ENCODE measurements at regions not wholly inside any gene's neighbourhood (a gene's known extent, or its start where the extent isn't known, plus 50 kb on each side); places are given as distances from the start of the nearest gene placed in this dataset.
"Not testable (repeated sequence)": the region's sequence is repeated elsewhere in the genome, so short reads cannot be mapped to it uniquely, and the experiment has no call there.

DNA sequence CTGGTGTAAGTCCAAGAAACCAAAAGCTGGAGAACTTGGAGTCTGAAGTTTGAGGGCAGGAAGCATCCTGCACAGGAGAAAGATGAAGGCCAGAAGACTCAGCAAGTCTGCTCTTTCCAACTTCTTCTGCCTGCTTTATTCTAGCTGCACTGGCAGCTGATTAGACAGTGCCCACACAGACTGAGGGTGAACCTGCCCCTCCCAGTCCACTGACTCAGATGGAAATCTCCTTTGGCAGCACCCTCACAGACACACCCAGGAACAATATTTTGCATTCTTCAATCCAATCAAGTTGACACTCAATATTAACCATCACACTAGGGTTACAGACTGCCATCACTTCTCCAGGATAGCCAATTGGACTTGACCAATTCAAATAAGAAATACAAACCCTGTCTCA lies 510.4 kb upstream of the SYT4 start:
- H3K4me1 Mint-ChIP-seq, H3K9me3 Mint-ChIP-seq, H3K36me3 Mint-ChIP-seq, H3K27ac Mint-ChIP-seq, H3K27me3 Mint-ChIP-seq, H3K4me3 Mint-ChIP-seq: not testable (repeated sequence)

DNA sequence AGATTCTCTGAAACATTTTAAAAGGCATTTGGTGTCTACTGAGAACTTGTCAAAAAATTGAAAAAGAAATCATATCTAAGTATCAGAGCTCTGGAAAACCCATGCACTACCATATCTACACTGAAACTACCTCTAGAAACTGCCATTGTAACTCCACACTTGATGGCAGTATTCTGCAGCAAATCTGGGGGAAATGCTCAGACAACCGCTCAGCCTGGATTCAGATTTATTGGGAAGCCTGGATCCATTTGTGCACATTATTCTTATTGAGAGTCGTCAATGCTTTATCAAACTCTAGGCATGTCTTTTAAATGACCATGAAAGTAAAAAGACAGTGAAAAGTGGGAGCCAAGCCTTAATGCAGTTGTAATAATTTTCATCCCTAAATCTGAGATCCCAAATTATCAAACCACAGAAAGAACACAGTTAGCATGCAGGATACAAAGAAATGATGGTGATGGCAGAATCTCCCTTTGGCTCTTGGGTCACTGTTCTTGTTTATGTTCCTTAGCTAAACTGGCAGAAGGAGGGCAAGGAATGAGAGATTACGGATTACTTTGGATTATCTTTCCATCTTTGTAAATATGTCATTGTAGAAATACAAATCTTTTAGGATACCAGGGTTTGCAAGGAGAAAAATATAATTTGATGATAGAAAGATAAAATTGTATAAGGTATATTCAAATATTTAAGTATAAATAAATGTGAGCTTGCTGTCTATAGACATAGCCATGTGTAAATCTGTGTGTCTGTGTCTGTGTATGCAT lies 512.1 kb upstream of the SYT4 start:
- H3K36me3 Mint-ChIP-seq: no peaks in the 10 kb centered on the region
- H3K4me1 Mint-ChIP-seq: no peaks in the 10 kb centered on the region
- no peaks in the 10 kb centered on the region for H3K27me3 Mint-ChIP-seq
- no peak overlapping the region for H3K4me3 Mint-ChIP-seq
- no peak overlapping the region for H3K27ac Mint-ChIP-seq
- peaks cover 0 to 1% (median 0%) of the 10 kb centered on the region in 3 donors for H3K9me3 Mint-ChIP-seq

DNA sequence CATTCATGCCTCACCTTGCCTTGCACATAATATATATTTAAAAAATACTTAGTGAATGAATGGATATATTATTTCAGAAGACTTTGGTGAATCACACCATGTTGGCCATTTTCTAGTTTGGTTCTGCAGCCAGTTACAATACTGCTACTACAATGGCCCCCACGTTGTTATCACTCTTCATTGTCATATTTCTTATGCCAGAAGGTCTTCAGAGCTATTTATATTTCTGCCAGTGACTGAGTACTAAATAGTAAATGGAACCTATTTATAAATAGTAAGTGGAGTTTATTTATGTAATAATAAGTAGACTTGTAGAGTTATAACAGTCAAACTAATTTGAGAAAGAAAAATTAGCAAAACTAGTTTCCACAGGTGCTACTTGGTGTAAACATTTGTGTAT lies 516.6 kb upstream of the SYT4 start:
- Mint-ChIP-seq H3K27ac (no peak overlapping the region), H3K27me3 (no peaks in the 10 kb centered on the region), H3K9me3 (peaks cover 0 to 2% (median 0%) of the 10 kb centered on the region in 3 donors), H3K4me1 (no peaks in the 10 kb centered on the region), H3K4me3 (no peak overlapping the region), H3K36me3 (no peaks in the 10 kb centered on the region)

DNA sequence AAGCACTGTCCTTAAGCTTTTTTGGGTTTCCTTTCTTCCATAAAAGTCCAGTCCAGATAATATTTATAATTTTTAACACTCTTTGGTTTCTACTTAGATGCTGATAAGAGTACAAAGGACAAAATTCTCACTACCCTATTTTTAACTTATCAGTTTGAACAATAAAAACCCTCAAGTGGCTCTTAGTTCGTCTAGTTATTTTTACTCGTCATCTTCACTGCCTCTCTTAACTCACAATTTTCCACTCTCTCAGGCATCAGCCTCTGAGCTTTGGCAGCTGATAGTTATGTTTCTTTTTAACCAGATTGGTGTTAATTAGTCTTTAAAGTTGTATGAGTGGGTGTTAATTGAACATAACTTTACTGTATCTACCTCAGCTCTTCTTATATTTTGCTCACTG lies 517.1 kb upstream of the SYT4 start:
- H3K9me3 Mint-ChIP-seq: peaks cover 0 to 2% (median 0%) of the 10 kb centered on the region in 3 donors
- no peaks in the 10 kb centered on the region for H3K36me3 Mint-ChIP-seq
- no peak overlapping the region for H3K4me3 Mint-ChIP-seq
- no peaks in the 10 kb centered on the region for H3K4me1 Mint-ChIP-seq
- no peaks in the 10 kb centered on the region for H3K27me3 Mint-ChIP-seq
- H3K27ac Mint-ChIP-seq: no peak overlapping the region

DNA sequence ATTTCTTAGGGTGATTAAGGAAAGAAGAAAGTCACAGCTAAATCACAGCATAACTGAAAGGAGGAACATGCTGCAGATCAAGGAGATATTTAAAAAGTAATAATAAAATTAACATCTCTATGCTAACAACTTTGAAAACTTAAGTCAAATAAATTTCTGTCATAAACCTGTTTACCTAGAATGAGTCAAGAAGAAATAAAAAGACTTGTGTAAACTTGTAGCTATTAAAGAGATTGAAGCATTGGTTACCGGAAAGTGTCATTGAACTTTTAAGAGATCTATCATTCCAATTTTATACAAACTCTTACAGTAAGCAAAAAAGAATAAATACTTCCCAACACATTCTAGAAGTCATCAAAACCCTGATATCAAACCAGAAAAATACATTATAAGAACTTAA lies 520.1 kb upstream of the SYT4 start:
- H3K4me1 Mint-ChIP-seq: no peaks in the 10 kb centered on the region
- H3K9me3 Mint-ChIP-seq: peaks cover 0 to 4% (median 0%) of the 10 kb centered on the region in 3 donors
- H3K4me3 Mint-ChIP-seq: no peak overlapping the region
- H3K27ac Mint-ChIP-seq: no peak overlapping the region
- no peaks in the 10 kb centered on the region for H3K27me3 Mint-ChIP-seq
- H3K36me3 Mint-ChIP-seq: no peaks in the 10 kb centered on the region

DNA sequence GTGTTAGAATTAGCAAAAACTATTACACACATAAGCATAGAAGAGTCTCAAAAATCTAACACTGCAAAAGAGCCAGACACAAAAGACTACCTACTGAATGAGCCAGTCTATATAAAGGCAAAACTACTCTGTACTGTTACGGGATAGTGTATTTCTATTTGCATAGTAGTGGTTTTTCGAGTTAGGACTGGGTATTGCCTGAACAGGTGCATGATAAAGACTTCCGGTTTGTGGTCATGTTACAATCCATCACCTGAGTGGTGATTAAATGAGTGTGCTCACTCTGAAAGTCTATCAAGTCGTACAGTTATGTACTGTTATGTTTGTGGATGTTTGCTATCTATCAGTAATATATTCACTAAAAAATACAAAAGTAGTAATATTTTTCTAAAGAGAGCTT lies 523.3 kb upstream of the SYT4 start:
- Mint-ChIP-seq H3K4me3 (no peak overlapping the region), H3K27me3 (no peaks in the 10 kb centered on the region), H3K9me3 (peaks cover 0 to 4% (median 0%) of the 10 kb centered on the region in 3 donors), H3K27ac (no peak overlapping the region), H3K4me1 (no peaks in the 10 kb centered on the region), H3K36me3 (no peaks in the 10 kb centered on the region)

DNA sequence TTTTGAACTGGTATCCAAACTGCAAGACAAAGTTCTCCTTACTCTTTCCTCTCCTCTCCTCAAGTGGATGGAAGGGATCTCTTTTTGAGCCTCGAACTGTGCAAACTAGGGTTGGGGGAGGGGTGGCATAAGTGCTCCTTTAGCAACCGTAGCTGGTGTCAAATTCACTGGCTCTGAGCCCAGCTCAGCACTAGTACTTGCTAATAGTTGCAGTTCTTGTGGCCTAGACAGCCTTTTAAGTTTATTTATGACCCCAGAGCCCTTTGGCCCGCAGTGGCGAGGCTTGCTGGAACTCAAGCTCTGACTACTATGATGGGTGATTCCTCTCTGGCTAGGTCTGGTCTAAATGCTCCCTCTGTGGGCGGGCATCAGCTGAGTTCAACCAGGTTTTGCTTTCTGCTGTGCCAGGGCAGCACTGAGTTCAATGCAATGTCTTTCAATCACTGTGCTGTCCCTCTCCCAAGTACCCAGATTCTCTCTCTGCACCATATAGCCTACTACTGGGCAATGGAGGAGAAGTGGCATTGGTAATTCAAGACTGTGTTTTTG lies 528.4 kb upstream of the SYT4 start:
- no peak overlapping the region for H3K27ac Mint-ChIP-seq
- no peaks in the 10 kb centered on the region for H3K9me3 Mint-ChIP-seq
- no peak overlapping the region for H3K4me3 Mint-ChIP-seq
- no peaks in the 10 kb centered on the region for H3K36me3 Mint-ChIP-seq
- no peaks in the 10 kb centered on the region for H3K27me3 Mint-ChIP-seq
- H3K4me1 Mint-ChIP-seq: no peaks in the 10 kb centered on the region

DNA sequence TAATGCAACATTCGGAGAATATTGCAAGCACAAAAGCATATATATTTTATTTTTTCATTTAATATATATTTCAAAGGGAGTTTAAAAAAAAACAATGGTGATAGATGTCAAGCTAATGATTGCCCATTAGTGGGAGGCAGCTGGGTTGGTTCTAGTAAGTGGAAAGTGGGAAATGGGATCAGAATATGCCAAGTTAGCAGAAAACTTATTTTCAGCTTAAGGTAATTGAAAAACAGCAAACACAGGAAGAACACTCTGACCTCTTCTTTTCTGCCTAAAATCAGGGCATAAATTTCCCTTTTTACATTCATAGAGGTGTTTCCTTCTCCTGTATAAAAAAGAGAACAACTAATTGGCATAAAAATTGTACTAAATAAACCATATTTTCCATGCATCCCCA lies 535.3 kb upstream of the SYT4 start:
- H3K4me3 Mint-ChIP-seq: no peak overlapping the region
- no peaks in the 10 kb centered on the region for H3K4me1 Mint-ChIP-seq
- no peak overlapping the region for H3K27ac Mint-ChIP-seq
- peaks cover 0 to 4% (median 2%) of the 10 kb centered on the region in 3 donors for H3K9me3 Mint-ChIP-seq
- no peaks in the 10 kb centered on the region for H3K27me3 Mint-ChIP-seq
- no peaks in the 10 kb centered on the region for H3K36me3 Mint-ChIP-seq

DNA sequence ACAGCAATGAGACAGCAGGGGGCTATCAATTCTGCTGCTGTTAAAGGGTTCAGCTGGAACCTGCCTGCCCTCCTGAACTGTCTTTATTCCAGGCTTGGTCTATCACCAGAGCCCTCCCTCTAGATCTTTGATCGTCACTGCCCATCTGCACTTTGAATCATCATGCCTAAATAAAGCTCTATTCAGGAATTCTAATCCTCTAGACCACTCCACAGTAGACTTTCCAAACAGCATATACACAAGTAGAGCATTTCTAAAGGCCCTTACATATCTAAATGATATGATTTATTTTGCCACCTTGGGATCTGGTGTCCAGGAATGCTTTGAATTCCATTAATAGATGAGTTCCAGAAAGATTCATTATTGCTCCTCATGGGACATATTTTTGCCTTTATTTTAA lies 542.1 kb upstream of the SYT4 start:
- no peaks in the 10 kb centered on the region for H3K36me3 Mint-ChIP-seq
- no peaks in the 10 kb centered on the region for H3K4me1 Mint-ChIP-seq
- H3K9me3 Mint-ChIP-seq: peaks cover 0 to 5% (median 2%) of the 10 kb centered on the region in 3 donors
- no peak overlapping the region for H3K4me3 Mint-ChIP-seq
- no peaks in the 10 kb centered on the region for H3K27me3 Mint-ChIP-seq
- H3K27ac Mint-ChIP-seq: no peak overlapping the region

DNA sequence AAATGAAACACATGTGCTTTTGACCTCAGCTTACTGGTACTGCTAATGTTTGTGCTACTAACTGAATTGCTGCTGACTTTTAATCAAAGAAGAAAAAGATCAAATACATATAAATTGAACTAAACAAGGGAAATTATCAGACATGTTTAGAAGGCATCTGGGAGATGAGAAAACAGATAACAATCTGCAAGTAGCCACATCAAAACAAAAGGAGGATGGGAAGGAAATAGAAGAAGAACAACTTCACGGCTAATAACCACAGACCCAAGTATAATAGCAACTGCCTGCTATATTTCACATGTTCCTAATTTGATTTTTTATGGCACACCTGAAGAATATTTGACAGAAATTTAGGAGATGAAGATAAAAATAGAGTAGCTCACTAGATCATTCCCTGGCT lies 542.6 kb upstream of the SYT4 start:
- Mint-ChIP-seq H3K27ac (no peak overlapping the region), H3K27me3 (no peaks in the 10 kb centered on the region), H3K4me1 (no peaks in the 10 kb centered on the region), H3K4me3 (no peak overlapping the region), H3K36me3 (no peaks in the 10 kb centered on the region), H3K9me3 (peaks cover 0 to 5% (median 0%) of the 10 kb centered on the region in 3 donors)

DNA sequence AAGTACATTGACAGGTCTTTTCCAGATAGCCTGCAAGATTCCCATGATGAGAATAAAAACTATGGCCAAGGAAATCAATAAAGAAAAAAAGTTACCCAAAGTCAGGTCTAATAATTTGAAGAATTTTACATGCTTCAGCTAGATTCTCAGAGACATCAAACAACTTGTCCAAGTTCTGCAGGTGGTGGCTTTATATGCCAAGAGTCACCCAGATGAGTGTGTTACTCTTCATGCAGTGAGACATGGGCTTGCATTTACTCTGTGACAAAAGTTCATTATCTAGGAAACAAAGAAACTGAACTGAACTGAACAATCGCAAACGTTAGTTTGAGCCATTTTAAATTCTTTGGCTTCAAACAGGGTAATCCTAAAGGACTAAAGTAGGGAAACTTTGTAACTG lies 548.5 kb upstream of the SYT4 start:
- H3K36me3 Mint-ChIP-seq: no peaks in the 10 kb centered on the region
- no peaks in the 10 kb centered on the region for H3K27me3 Mint-ChIP-seq
- H3K4me1 Mint-ChIP-seq: no peaks in the 10 kb centered on the region
- H3K9me3 Mint-ChIP-seq: peaks cover 0 to 2% (median 0%) of the 10 kb centered on the region in 3 donors
- H3K27ac Mint-ChIP-seq: no peak overlapping the region
- no peak overlapping the region for H3K4me3 Mint-ChIP-seq

DNA sequence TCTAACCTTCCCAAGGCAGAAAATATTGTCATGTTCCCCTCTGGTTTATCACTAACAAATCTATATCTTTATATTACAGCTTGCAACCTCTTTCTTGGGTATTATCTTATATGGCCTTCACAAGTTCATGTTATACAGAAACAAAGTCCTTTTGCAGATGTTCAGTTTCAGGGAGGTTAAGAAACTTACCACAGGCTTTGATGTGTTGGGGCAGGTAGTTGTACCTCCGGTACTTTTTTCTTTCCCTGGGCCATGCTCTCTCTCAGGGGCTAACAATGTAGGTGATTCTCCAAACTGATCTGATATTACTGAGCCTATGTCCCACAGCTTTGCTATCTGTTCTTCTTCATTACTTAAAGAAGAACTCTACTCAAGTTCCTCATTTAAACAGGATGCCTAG lies 548.9 kb upstream of the SYT4 start:
- Mint-ChIP-seq H3K4me3 (no peak overlapping the region), H3K36me3 (no peaks in the 10 kb centered on the region), H3K27me3 (no peaks in the 10 kb centered on the region), H3K4me1 (no peaks in the 10 kb centered on the region), H3K27ac (no peak overlapping the region), H3K9me3 (peaks cover 0 to 2% (median 0%) of the 10 kb centered on the region in 3 donors)

DNA sequence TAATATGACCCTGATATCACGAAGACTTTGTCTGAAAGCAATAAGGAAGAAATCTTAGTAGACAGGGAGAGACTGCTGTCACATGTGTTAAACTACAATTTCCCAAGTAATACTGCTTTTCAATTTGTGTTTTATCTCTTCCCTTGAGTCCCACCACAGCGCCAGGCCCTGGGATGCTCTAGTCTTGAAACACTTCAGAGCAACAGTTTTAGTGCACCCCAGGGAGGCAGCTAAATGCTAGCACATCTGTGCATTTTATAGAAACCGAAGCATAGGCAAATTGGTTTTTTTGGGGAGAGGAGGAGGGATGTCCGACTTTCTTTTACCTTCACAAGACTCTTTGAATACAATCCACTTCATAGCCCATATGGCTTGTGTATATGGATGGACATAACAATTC lies 550.0 kb upstream of the SYT4 start:
- Mint-ChIP-seq H3K36me3 (no peaks in the 10 kb centered on the region), H3K4me3 (no peak overlapping the region), H3K27me3 (no peaks in the 10 kb centered on the region), H3K9me3 (no peaks in the 10 kb centered on the region), H3K27ac (no peak overlapping the region), H3K4me1 (no peaks in the 10 kb centered on the region)

DNA sequence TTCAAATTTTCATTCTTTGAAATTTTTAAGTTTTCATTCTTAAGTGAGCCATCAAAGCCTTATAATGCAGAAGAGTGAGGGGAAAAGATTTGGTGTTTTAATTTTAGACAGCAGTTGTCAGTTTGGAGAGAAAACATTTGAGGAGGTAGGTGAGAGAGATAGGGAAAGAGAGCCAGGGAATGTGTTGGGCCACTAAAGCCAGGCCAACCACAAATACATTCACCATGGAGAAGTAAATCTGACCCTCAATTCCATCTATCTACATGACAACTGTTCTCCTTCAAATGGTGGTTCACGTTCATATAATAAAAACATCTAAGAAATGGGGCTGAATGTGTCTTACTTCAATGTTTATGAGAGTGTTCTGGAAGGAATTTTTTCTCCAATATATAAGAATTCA lies 553.0 kb upstream of the SYT4 start:
- Mint-ChIP-seq H3K36me3 (no peaks in the 10 kb centered on the region), H3K4me3 (no peak overlapping the region), H3K27me3 (no peaks in the 10 kb centered on the region), H3K9me3 (no peaks in the 10 kb centered on the region), H3K27ac (no peak overlapping the region), H3K4me1 (no peaks in the 10 kb centered on the region)

DNA sequence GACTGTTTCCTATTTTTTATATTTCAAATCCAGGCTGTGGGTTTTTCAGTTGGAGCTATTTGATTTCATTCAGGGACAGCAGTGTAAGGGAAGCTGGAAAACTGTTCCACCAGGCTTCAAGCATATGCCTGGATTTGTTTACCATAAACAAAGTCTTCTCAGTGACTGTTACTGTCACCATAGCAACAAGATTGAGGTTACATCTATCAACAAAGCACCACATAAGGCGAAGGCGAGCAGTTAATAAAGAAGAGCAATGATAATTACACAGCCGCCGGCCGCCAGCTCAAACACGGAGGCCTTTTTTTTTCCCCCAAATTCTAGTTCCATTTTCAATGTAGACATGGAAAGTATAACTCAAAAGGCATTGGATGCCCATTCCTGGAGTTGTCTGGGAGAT lies 553.7 kb upstream of the SYT4 start:
- no peaks in the 10 kb centered on the region for H3K36me3 Mint-ChIP-seq
- no peaks in the 10 kb centered on the region for H3K4me1 Mint-ChIP-seq
- H3K27ac Mint-ChIP-seq: no peak overlapping the region
- H3K9me3 Mint-ChIP-seq: no peaks in the 10 kb centered on the region
- no peak overlapping the region for H3K4me3 Mint-ChIP-seq
- H3K27me3 Mint-ChIP-seq: no peaks in the 10 kb centered on the region

DNA sequence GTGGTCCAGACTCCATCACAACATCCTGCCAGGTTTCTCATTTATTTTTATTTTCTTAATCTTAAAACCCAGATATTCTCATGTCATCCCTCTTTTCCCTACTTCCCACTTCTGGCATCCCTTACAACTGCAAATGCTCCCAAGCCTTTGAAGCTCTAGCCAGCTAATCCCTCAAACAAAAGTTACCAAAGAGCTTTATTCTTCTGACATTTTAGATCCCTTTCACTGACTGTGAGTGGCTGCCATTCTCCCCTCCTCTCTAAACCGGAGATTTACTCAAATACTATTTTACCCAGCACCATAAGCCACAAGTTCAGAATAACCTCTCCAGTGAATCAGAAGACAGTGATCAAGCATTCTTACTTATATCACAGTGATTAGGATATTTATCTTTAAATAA lies 569.0 kb upstream of the SYT4 start:
- H3K4me1 Mint-ChIP-seq: peaks cover 0 to 2% (median 0%) of the 10 kb centered on the region in 3 donors
- H3K27me3 Mint-ChIP-seq: peaks cover 2% of the 10 kb centered on the region
- H3K36me3 Mint-ChIP-seq: no peaks in the 10 kb centered on the region
- H3K4me3 Mint-ChIP-seq: peak overlapping the region in 1 of 4 donors; percentile 31
- H3K27ac Mint-ChIP-seq: no peak overlapping the region
- peaks cover 0 to 2% (median under 1%) of the 10 kb centered on the region in 3 donors for H3K9me3 Mint-ChIP-seq
